ENCODE measurements at regions not wholly inside any gene's neighbourhood (a gene's known extent, or its start where the extent isn't known, plus 50 kb on each side); places are given as distances from the start of the nearest gene placed in this dataset.
"Not testable (repeated sequence)": the region's sequence is repeated elsewhere in the genome, so short reads cannot be mapped to it uniquely, and the experiment has no call there.

- TF ChIP-seq, protein P1, sequence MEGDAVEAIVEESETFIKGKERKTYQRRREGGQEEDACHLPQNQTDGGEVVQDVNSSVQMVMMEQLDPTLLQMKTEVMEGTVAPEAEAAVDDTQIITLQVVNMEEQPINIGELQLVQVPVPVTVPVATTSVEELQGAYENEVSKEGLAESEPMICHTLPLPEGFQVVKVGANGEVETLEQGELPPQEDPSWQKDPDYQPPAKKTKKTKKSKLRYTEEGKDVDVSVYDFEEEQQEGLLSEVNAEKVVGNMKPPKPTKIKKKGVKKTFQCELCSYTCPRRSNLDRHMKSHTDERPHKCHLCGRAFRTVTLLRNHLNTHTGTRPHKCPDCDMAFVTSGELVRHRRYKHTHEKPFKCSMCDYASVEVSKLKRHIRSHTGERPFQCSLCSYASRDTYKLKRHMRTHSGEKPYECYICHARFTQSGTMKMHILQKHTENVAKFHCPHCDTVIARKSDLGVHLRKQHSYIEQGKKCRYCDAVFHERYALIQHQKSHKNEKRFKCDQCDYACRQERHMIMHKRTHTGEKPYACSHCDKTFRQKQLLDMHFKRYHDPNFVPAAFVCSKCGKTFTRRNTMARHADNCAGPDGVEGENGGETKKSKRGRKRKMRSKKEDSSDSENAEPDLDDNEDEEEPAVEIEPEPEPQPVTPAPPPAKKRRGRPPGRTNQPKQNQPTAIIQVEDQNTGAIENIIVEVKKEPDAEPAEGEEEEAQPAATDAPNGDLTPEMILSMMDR (conservative IDR thresholded peaks at IDR 0.05), result not testable (repeated sequence)
- not testable (repeated sequence) for TF ChIP-seq EZH2 (IDR thresholded peaks at IDR 0.05; ENCODE audit: low read depth)
These were observed 203.2 kb upstream of the LRRC61 start for GRCh38 chr7:150119966-150120365.
